OCI-LY7 (cell line): ENCODE measurements at regions not wholly inside any gene's neighbourhood (a gene's known extent, or its start where the extent isn't known, plus 50 kb on each side); places are given as distances from the start of the nearest gene placed in this dataset.
A peak's percentile ranks its signal among the peaks of the same experiment; 100 is the strongest.

Experiments
- BruUV-seq: library from RNA; stranded (reverse); fragments of 400-500 nt; replicated peaks from 2 replicates; lab custom pipeline; 2021; lab: Mats Ljungman, UMichigan
- CTCF ChIA-PET: fragments of 300-600 bp; sonication (Branson Sonifier 250); formaldehyde crosslinking; loops from one replicate; lab custom pipeline; 2022; ENCODE audit warnings: antibody characterized with exemption; ENCODE audit not compliant: unreplicated experiment; lab: Charles Lee
- POLR2A ChIA-PET: fragments of 300-600 bp; sonication (Branson Sonifier 250); formaldehyde crosslinking; loops from one replicate; lab custom pipeline; 2022; ENCODE audit warnings: antibody characterized with exemption; lab: Charles Lee
- DNase-seq: peaks from one replicate; pipeline ENCODE4 v3.0.0-alpha.2; 2015; ENCODE audit warnings: low spot score
- H2AFZ ChIP-seq: fragments of 200-600 bp; sonication (generic), shearing (Covaris generic); 2 replicates; pipeline ENCODE4 v1.6.1; 2014; ENCODE audit warnings: mild to moderate bottlenecking, antibody characterized with exemption, low read length, moderate library complexity
- H3K27ac ChIP-seq: fragments of 200-600 bp; sonication (generic); 2 replicates; pipeline ENCODE4 v1.5.1; 2014; ENCODE audit warnings: mixed run types, low read depth, mild to moderate bottlenecking, moderate library complexity, low read length, inconsistent platforms; ENCODE audit not compliant: poor library complexity, severe bottlenecking
- H3K36me3 ChIP-seq: fragments of 200-600 bp; sonication (generic); 2 replicates; pipeline ENCODE4 v1.6.1; 2014; ENCODE audit warnings: mild to moderate bottlenecking, antibody characterized with exemption, low read length, moderate library complexity, mixed read lengths; ENCODE audit not compliant: insufficient read depth
- H3K4me1 ChIP-seq: fragments of 200-600 bp; sonication (generic); 2 replicates; pipeline ENCODE4 v1.5.1; 2014; ENCODE audit warnings: mild to moderate bottlenecking, low read length; ENCODE audit not compliant: insufficient read depth, poor library complexity, severe bottlenecking
- H3K4me2 ChIP-seq: fragments of 200-600 bp; sonication (generic); 2 replicates; pipeline ENCODE4 v1.6.1; 2014; ENCODE audit warnings: mild to moderate bottlenecking, low read length
- H3K4me3 ChIP-seq: fragments of 200-600 bp; sonication (generic); 2 replicates; pipeline ENCODE4 v1.5.1; 2014; ENCODE audit warnings: mild to moderate bottlenecking, low read depth, low read length; ENCODE audit not compliant: poor library complexity, severe bottlenecking
- H3K79me2 ChIP-seq: fragments of 200-600 bp; sonication (generic); 2 replicates; pipeline ENCODE4 v1.6.1; 2016; ENCODE audit warnings: low read depth, mild to moderate bottlenecking, low read length, moderate library complexity, mixed read lengths; ENCODE audit not compliant: insufficient read depth
- H3K9me2 ChIP-seq: fragments of 200-600 bp; sonication (generic); 2 replicates; pipeline ENCODE4 v1.6.1; 2016; ENCODE audit warnings: mild to moderate bottlenecking, low read length, mixed read lengths; ENCODE audit not compliant: insufficient read depth
- H3K9me3 ChIP-seq: fragments of 200-600 bp; sonication (generic); 2 replicates; pipeline ENCODE4 v1.6.1; 2014; ENCODE audit warnings: mild to moderate bottlenecking, mixed run types, low read length, mixed read lengths
- H4K20me1 ChIP-seq: fragments of 200-600 bp; sonication (generic); 2 replicates; pipeline ENCODE4 v1.6.1; 2014; ENCODE audit warnings: mild to moderate bottlenecking, antibody characterized with exemption, low read length, moderate library complexity, mixed read lengths; ENCODE audit not compliant: insufficient read depth
- CTCF ChIP-seq: fragments of 200-600 bp; sonication (generic); conservative IDR thresholded peaks from 2 replicates; pipeline ENCODE4 v1.5.1; 2014; ENCODE audit warnings: mild to moderate bottlenecking, antibody characterized with exemption, low read length, moderate library complexity, mixed read lengths
- EZH2phosphoT487 ChIP-seq: fragments of 200-600 bp; sonication (generic); IDR thresholded peaks from 2 replicates; pipeline ENCODE4 v1.6.1; 2018; ENCODE audit warnings: low read depth, borderline replicate concordance, mild to moderate bottlenecking, mixed run types, antibody characterized with exemption, low read length, moderate library complexity, mixed read lengths
- intact Hi-C: fragments of 100-400 bp; cut with micrococcal nuclease; formaldehyde crosslinking; loops from one replicate; pipeline ENCODE4 v1.10.0; 2022; ENCODE audit not compliant: unreplicated experiment

GRCh38 chr4:19051831-19052230, 1030.3 kb upstream of the LCORL start:
- Histone ChIP-seq H3K79me2 (no peaks in the 10 kb centered on the region), H3K4me3 (no peak overlapping the region), H3K27ac (no peak overlapping the region), H2AFZ (peak overlapping the region; percentile 84; the same call in 1 of the 2 replicates), H3K9me2 (no peaks in the 10 kb centered on the region), H4K20me1 (no peaks in the 10 kb centered on the region), H3K36me3 (no peaks in the 10 kb centered on the region), H3K9me3 (no peaks in the 10 kb centered on the region), H3K4me2 (no peak overlapping the region), H3K4me1 (peaks cover 11% of the 10 kb centered on the region)
- no TSS peak for BruUV-seq
- intact Hi-C loops, result no loop called here
- ChIA-PET POLR2A (no interaction called here), CTCF (no interaction called here)
- TF ChIP-seq CTCF (no peak), EZH2phosphoT487 (no peak)
- DNase-seq, result no peak

GRCh38 chr4:19047279-19047880, 1025.8 kb upstream of the LCORL start:
- ChIA-PET CTCF (no interaction called here), POLR2A (interaction anchor here (0.6 to 1.5 kb wide), 4 partner anchors 8 to 326 kb away, joined by 3 to 6 read pairs (median 4); no protein-coding TSS in a partner anchor)
- no peak for TF ChIP-seq EZH2phosphoT487
- no peak for TF ChIP-seq CTCF
- no peak for DNase-seq
- Histone ChIP-seq H3K9me2 (no peaks in the 10 kb centered on the region), H3K79me2 (no peaks in the 10 kb centered on the region), H3K4me3 (no peak overlapping the region), H4K20me1 (no peaks in the 10 kb centered on the region), H2AFZ (peak overlapping the region; percentile 80), H3K4me2 (no peak overlapping the region), H3K27ac (no peak overlapping the region), H3K36me3 (no peaks in the 10 kb centered on the region), H3K9me3 (peaks cover 4% of the 10 kb centered on the region; the same call in 1 of the 2 replicates), H3K4me1 (peaks cover 11% of the 10 kb centered on the region)
- intact Hi-C loops, result no loop called here
- no TSS peak for BruUV-seq

- Histone ChIP-seq H3K4me1 (no peaks in the 10 kb centered on the region), H3K27ac (no peak overlapping the region), H4K20me1 (no peaks in the 10 kb centered on the region), H3K4me2 (no peak overlapping the region), H3K79me2 (no peaks in the 10 kb centered on the region), H3K9me3 (peaks cover 14% of the 10 kb centered on the region; the same call in 1 of the 2 replicates), H3K36me3 (peaks cover 4% of the 10 kb centered on the region; the same call in 1 of the 2 replicates), H3K4me3 (no peak overlapping the region), H3K9me2 (no peaks in the 10 kb centered on the region), H2AFZ (no peak overlapping the region)
- POLR2A ChIA-PET, result no interaction called here
- intact Hi-C loops, result no loop called here
- BruUV-seq, result no TSS peak
- CTCF ChIA-PET, result no interaction called here
- TF ChIP-seq EZH2phosphoT487 (no peak), CTCF (no peak)
- DNase-seq, result no peak
Measured at GRCh38 chr4:19039816-19040215, 1018.3 kb upstream of the LCORL start.
